ENCODE measurements at regions not wholly inside any gene's neighbourhood (a gene's known extent, or its start where the extent isn't known, plus 50 kb on each side); places are given as distances from the start of the nearest gene placed in this dataset.
"Not testable (repeated sequence)": the region's sequence is repeated elsewhere in the genome, so short reads cannot be mapped to it uniquely, and the experiment has no call there.

DNA sequence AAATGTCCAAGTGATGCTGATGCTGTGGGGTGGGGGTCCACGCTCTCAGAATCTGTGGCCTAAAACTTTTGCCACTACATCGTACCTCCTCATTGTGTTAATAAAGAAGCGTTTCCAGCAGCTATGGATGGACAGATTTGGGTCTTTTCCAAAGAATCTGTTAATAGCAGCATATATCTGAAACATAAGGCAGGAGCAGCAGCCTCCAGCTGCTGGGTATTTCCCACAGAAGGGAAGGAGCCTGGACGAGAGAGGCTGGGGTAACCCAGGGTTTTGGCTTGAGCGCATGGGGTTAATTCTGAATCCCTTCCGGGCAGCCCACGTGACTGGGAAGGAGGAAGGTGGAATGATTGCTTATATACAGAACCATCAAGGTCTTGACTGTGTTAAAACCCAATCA lies 332.4 kb downstream of the BCOR start:
- DNase-seq (ENCODE audit: low spot score) = no peak

DNA sequence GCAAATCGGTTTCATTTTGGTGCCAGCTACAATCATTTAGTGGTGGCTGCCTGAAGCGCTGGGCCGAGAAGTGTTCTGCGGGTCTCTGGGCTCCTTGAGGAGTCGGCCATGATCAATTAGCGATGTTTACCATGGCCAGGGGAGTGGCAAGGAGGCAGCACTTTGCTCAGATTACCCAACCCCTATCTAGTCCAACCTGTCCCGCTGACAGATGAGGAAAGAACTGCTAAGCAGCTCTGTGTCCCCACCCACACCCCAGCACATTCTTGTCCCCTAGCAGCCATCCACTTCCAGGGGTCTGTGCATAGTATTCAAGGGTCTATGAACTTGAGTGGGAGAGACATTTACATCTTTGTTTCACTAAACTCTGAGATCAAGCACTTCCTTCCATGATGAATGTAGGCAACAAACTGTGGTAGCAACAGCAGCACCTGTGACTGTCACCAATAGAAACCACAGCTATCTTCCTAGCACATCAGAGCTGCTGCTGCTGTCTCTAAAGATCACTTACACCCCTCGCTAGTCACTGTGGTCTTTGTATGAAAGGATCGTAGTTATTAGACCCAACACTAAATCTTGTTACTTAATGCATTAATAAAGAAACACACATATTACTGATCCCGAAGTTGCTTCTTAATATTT lies 331.6 kb downstream of the BCOR start:
- DNase-seq (ENCODE audit: low spot score) = no peak

DNA sequence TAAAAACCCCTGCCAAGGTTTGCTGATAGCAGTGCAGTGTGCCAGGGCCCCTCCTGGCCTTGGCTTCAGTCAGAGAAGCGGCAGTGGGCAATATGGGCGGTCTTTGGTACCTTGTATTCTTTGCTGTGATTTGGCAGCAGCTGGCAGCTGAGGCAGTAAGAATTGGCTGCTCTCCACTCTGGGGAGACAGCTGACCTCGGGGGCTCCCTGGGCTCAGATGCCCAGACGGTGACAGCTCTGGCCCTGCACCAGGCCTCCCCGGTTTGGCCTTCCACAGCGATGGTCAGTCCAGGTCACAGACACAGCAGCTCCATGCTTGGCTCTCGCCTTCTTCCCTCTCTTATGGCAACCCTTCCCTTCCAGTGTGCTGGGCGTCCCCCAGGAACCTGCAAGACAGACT lies 330.9 kb downstream of the BCOR start:
- DNase-seq (ENCODE audit: low spot score) = no peak

DNA sequence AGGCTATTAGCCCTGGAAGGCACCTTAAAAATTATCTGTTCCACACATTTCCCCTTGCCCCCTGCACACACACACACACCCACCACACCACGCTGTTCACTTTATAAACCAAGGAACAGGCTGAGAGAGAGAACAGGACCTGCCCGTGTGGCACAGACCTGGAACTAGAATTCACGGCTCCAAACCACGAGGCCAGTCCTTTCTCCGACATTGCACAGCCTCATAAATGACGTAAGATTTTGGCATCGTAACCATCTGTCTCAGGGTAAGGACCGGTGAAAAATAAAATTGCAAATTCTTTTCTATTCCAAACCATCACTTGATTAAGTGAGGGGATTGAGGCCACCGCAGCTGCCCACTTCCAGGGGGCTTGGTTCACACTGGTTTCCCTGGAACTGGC lies 330.3 kb downstream of the BCOR start:
- DNase-seq (ENCODE audit: low spot score) = no peak

DNA sequence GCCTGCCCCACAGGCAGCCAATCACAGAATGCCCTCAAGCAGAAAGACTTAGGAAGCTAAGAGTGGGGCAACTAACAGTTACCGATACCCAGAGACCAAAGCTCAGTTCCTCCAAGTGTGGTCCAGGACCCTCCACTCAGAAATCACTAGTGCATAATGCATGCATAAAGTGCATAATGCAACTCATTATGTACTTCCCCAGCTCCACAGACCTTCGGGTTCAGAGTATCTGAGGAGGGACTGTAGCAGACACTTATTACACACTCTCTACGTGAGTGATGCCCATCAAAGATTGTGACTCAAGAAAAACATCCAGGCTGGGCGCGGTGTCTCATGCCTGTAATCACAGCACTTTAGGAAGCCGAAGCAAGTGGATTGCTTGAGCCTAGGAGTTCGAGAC lies 328.0 kb downstream of the BCOR start:
- no peak for DNase-seq (ENCODE audit: low spot score)

DNA sequence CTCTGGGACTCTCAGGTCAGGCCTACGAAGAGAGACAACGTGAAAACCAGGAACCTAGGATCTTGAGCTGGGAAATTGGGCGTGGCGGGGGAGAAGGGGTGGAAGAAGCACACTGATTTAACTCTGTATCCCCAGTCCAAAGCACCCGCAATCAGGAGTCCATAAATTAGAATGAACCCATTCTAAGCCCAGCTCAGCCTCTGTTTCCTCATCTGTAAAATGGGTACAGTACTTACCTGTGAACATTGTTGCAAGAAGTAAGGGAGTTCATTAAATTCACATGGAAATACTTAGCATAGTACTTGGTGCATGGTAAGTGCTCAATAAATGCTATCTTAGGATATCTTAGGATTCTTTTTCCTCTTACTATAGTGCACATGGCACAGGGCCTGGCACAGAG lies 326.7 kb downstream of the BCOR start:
- DNase-seq (ENCODE audit: low spot score) = no peak

DNA sequence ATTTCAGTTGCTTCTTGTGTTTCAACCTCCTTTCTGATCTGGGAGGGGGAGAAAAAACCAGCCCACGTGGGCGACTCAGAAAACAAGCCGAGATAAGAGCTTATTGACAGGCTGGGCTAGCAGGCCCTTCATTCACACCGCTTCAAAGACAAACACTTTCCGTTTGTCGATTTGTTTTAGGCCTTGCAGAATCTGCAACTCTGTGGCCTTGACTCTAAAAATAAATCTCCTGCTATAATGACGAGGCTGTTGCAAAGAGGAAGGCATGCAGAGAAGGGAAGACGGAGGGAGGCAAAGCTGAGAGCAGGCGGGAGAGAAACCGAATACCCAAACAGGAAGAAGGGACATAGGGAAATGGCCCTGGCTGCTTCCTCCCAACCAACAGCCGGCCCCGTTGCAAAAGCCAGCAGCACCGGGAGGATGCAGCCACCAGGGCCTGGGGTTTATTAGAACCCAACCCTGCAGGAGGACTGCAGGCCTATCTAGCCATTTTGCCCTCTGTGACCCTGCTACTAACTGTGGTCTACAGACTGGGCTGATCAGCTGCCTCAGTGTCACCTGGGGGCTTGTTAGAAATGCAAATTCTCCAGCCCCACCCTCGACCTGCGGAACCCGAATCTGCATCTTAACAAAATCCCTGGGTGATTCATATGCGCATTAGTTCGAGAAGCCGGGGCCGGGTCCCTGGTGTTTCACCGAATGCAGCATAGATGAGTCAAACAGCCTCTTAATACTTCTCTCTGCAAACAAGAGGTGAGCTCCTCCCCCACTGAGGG lies 325.5 kb downstream of the BCOR start:
- DNase-seq (ENCODE audit: low spot score) = no peak

DNA sequence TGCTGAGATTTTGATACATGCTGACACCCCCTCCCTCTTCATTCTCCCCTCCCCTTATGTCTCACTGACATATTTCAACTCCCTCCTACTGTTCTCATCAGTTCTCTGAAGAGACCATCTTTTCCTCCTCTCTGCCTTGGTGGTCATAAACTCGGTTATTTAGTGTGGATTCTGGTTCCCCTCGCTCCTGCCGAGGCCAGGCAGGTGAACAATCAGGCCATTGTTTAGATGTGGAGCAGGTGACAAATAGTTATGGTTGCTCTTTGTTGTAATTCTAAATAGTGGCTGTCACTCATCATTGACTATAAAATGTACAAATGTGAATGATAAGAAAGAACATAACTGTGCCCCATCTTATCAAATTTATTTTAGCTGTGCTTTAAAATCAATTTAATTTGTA lies 324.6 kb downstream of the BCOR start:
- DNase-seq (ENCODE audit: low spot score) = no peak

DNA sequence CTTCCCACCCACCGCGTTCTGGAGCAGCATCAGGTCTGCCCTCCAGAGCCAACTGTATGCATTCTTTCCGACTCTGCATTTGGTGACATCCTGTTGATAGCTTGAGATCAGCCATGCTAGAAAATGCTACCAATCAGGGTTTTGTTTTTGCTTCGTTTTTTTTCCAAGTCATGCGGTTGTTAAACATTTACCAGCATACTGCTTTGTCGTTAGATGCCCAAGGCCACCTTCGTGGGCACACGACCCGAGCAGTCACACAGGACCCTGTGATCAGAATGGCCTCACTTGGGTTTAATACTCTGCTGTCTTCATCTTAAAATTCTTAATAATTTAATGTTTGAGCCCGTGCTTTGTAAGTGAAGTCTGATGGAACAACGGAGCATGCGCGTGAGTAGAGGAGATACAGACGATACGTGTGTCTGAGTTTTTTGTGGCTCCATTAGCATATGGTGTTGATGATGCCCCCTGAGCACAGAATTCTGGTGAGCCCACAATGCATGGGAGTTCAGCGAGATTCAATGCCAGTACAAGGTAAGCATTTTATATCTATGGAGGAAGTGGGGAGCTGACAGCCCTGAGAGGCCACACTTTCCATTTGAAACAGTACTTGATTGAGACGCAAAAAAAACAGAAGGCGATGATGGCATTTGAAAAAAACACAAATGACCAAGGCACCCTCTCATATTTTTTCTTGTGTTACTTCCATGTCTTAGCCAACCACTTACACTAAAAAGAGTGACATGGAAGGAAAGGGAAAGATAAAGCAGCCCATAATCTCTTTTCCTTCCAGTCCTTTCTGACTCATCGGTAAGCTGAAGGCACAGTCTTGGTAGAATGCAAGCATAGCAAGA lies 323.6 kb downstream of the BCOR start:
- DNase-seq (ENCODE audit: low spot score) = no peak

DNA sequence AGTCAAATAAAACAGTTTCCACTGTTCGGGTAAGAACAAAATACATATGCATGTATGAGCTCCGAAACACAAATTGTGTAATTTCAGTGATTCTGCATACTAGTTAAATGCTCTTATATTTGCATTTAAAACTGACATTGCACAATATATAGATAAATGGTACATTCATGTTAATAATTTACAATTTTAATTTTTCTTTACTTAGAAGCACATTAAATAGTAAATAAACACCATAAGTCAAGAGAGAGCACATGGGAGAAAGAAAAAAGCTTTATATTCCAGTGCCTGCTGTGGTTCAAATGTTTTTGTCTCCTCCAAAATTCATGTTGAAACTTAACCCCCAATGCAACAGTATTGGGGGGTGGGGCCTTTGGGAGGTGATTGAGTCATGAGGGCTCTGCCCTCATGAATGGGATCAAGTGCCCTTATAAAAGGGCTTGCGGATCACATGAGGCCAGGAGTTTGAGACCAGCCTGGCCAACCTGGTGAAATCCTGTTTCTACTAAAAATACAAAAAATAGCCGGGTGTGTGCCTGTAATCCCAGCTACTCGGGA lies 322.9 kb downstream of the BCOR start:
- DNase-seq (ENCODE audit: low spot score) = no peak

DNA sequence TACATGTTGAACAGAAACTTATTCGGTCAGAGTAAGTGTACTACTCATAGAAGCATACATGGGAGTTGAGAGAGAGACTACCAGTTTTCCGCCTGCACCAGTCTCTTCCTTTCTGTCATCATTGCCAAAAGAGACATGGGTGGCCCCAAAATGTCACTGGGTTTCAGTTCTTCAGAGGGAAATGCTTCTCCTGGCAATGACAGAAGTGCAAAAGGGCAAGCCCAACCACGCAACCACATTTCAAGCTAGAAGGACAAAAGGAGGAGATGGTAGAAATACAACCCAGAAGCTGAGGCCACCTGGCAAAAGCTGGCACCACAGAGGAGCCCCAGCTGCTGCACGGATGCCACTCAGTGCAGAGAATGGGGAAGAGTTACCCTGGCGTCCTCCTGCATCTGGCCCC lies 320.1 kb downstream of the BCOR start:
- DNase-seq (ENCODE audit: low spot score) = no peak

DNA sequence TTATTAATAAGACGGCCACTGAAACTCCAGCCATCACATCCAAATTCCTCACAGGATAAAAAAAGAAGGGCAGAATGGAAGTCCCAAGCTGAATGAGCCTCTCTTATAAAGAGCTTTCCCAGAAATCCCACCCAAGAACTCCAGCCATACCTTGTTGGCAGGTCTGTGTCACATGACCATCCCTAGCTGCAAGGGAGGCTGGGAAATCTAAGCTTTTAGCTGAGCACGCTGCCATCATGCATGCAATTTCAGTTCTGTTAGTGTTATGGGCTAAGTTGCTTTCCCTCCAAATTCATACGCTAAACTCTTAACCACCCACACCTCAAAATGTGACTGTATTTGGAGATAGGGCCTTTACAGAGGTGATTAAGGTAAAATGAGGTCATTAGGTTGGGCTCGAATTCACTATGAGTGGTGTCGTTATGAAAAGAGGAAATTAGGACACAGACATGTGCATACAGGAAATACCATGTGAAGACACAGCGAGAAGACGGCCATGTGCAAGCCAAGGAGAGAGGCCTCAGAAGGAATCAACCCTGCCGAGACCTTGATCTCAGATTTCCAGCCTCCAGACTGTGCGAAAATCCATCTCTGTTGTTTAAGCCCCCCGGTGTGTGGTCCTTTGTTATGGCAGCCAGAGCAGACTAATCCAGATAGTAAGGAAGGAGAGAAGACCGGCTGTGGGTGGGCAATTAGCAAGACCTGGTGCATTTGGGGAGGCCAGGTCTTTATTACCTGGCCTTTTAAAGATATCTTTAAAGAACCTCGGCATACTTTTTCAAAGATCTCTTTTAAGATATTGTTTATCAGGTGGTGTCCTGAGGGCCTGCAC lies 317.6 kb downstream of the BCOR start:
- DNase-seq (ENCODE audit: low spot score) = no peak

DNA sequence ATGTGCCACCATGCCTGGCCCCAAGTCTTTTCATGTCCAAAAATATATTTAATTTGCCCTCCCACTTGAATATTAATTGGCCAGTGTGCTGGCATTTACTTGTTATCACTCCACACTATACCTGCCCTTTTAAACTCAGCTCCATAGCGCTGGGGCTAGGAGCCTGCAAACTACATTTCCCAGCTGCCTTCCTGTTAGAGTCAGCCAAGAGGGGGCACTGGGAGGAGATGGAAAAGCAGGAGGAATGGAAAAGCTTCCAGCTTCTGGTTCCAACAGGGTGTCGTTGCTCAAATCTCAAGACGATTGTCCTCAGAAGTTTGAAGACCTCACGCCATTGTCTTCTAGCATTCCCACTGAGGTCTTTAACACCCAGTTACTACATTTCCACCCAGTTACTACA lies 315.5 kb downstream of the BCOR start:
- no peak for DNase-seq (ENCODE audit: low spot score)

DNA sequence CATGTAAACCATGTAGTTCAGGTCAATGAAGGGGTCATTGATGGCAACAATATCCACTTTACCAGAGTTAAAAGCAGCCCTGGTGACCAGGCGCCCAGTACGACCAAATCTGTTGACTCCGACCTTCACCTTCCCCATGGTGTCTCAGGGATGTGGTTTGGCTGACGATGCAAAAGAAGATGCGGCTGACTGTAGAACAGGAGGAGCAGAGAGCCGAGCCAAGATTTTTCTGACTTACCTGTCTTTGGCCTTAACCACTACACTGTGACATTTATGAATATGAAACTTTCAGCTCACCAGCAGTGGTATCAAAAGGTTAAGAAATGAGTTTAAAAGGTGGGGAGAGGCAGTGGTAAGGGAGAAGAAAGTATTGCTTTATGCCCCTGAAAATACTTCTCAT lies 309.8 kb downstream of the BCOR start:
- no peak for DNase-seq (ENCODE audit: low spot score)

DNA sequence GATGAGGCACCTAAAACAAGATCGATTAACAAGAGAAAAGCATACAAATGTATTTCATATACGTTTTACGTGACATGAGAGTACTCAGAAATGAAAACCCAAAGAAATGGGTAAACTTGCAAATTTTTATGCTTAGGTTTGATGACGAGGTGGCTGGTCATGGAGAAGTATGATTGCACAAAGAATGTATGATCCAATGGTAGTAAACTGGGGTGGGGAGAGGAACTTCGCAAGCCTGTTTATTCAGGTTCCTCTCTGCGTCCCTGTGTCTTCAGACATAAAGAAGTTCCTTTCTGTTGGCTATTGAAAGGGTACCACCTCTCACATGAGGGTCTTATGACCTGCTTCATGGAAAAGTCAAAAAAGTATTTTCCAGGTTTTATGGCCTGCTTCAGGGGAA lies 309.2 kb downstream of the BCOR start:
- DNase-seq (ENCODE audit: low spot score) = no peak

DNA sequence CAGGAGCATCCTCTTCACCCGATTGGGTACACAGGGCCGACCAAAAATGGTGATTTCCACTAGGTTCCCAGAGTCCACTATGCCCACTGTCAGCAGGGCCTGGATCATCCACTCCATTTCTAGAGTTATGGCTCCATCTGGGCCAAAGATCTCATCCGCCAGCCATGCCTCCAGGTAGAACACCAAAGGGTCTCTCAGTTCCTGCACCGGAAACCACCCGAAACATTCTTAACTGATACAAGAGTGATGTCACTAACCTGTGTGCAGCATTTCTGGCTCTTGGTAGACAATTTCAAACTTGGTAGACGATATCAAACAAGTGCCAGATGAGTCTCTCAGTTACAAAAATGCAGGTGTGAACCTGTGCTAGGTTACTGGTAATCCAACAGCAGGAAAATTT lies 306.1 kb downstream of the BCOR start:
- no peak for DNase-seq (ENCODE audit: low spot score)

DNA sequence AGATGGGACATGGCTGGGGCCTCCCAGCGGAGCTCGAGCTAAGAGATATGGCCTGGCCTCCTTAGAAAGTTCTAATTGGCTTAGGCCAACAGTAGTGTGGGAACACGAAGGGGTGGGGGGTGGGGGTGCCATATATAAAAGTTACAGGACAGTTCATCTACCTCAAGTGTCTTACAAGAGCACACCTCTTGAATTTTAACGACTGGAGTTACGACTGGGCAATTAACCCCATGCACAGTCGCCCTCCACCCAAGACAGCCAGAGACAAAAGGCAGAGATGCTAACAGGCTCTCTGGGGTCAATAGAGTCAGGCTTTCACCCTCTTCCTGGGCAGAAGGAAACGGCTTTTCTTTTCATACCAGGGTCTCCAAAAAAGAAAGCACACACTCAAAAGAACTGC lies 302.2 kb downstream of the BCOR start:
- DNase-seq (ENCODE audit: low spot score) = no peak

DNA sequence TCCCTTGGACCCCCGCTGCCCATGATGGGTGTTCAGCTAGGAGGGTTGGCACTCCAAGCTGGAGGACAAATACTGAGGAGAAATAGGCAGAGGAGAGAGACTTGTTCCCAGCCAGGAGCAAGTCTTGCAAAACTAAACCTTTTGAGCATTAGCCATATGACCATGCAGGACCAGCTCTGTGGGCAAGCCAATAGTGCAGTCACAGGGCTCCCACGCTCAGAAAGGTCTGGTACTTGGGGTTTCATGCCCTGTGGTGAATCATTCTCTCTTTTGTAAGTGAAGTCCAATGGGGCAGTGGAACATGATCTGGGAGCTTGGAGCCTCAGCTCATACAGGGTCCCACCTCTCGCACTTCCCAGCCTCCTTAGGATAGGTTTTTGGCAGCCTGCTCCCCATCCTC lies 300.9 kb downstream of the BCOR start:
- no peak for DNase-seq (ENCODE audit: low spot score)

DNA sequence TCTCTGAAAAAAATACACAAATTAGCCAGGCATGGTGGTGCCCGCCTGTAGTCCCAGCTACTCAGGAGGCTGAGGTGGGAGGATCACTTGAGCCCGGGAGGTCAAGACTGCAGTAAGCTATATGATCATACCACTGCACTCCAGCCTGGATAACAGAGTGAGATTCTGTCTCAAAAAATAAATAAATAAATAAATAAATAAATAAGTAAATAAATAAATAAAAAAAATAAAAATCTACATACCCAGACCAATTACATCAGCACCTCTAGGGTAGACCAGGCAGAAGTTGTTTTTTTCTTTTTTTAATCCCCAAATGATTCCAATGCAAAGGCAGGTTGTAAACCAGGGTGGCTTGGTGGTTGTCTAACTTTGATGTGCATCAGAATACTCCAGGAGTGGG lies 299.3 kb downstream of the BCOR start:
- DNase-seq (ENCODE audit: low spot score) = not testable (repeated sequence)

DNA sequence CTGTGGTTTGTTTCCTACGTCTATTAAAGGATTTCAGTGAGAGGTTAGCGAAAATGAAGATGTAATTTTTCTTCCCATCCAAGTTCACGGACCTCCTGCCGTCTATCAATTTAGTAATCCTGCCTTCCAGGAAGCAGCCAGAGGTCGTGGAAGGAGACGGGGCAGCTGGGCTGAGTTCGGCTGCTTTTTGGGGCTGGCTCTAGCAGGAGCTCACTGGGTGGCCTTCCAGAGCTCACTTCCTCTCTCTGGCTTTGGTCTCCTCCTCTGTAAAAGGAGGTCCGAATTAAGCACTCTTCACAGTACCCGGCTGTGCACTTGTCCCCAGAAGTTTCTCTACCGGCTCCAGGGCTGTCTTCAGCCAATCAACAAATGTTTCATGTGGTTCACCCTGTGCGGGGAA lies 295.4 kb downstream of the BCOR start:
- no peak for DNase-seq (ENCODE audit: low spot score)

DNA sequence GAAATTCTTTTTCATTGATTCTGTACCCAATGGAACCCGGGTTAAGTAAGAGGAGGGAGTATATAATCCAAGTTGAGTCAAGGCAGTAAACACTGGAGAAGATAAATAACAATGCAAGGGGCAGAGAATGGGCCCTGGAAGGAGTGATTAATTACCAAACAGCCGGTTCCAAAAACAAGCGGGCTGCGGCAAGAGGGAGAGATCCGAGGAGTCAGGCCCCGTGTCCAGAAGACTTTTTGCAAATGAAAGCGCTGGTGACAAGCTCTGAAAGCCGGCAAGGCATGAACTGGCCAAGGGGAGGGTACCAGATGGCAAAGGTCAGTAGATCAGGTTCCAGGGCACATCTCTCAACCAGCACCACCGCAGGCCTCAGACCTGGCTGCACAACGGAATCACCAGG lies 294.9 kb downstream of the BCOR start:
- DNase-seq (ENCODE audit: low spot score) = no peak

DNA sequence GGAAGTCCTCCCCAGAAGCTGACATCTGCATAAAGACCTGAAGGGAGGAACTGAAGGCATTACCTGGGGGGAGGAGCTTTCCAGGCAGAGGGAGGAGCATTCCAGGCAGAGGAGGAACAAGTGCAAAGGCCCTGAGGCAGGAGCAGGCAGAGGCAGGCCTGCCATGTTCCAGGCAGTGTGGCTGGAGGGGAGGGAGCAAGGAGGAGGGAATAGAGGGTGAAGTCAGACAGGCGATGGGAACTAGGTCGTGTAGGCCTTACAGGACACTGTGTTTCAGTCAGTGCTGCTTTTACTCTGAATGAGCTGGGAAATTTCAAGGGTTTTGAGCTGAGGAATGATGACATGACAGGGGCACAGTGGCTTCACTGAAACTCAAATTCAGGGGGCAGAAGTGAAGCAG lies 292.7 kb downstream of the BCOR start:
- no peak for DNase-seq (ENCODE audit: low spot score)
